Right lung (tissue), 2 donors: ENCODE measurements at regions not wholly inside any gene's neighbourhood (a gene's known extent, or its start where the extent isn't known, plus 50 kb on each side); places are given as distances from the start of the nearest gene placed in this dataset.

Source experiments
- DNase-seq, 2 donors: peaks; one replicate each; pipeline ENCODE4 v3.0.0-alpha.2; 2013

GRCh38 chr15:61530769-61531168 is 301.7 kb upstream of the RORA start:
- no peak for DNase-seq

DNA sequence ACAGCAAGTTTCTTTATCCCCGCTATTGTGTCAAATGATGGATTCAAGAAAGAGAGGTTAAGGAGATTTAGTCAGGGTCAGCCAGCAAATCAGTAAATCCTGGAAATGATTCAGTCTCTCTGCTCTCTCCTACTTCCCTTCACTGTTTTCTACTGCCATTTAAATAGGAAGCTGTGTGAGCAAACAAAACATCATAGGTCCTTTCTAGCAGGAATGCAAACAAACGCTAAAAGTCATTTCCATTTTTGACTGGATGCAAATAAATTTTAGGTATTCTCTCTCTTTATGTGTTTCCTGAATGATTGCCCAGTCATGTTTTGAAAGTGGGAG is 299.4 kb upstream of the RORA start:
- peak; percentile 55 to 70 for DNase-seq

GRCh38 chr15:61527836-61528580 is 298.9 kb upstream of the RORA start:
- no peak for DNase-seq

DNA sequence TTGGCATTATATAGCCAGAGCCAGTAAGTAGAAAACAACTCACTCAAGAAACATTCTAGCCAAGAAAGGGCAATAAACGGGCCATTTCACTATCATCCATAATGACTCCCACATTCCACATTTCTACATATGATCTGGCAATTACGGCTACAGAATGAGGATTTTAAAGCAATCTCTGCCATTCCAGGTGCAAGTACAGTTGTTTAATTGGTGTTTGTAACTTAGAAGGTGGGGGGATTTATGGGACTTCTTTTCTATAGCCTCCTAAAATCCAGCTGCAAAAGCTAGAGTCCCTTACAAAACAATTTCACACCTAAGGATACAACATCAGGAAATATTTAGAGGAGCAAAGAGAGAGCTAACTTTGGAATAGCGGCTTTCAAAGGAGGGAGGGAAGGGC is 295.4 kb upstream of the RORA start:
- DNase-seq, result no peak

GRCh38 chr15:61524086-61524485 is 295.0 kb upstream of the RORA start:
- no peak for DNase-seq

GRCh38 chr15:61522411-61522810 is 293.3 kb upstream of the RORA start:
- no peak for DNase-seq

DNA sequence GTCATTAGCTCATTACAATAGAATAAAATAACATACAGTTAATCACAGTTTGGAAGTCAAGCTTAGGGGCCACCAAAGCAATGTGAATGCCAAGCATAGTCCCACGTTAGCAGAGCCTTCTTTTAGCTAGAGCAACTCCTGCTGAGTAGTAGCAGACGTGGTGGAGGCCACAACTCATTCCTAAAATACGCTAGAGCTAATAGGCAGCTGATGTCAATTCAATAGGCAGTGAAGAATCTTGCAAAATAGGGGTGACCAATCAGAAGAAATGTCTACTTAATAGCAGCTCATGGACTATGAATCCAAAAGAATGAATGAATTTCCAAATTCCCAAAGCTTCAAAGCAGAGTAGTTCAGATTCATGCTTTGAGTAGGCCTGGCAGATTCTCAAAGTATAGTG is 292.9 kb upstream of the RORA start:
- DNase-seq, result no peak

GRCh38 chr15:61519296-61519695 is 290.2 kb upstream of the RORA start:
- no peak for DNase-seq

DNA sequence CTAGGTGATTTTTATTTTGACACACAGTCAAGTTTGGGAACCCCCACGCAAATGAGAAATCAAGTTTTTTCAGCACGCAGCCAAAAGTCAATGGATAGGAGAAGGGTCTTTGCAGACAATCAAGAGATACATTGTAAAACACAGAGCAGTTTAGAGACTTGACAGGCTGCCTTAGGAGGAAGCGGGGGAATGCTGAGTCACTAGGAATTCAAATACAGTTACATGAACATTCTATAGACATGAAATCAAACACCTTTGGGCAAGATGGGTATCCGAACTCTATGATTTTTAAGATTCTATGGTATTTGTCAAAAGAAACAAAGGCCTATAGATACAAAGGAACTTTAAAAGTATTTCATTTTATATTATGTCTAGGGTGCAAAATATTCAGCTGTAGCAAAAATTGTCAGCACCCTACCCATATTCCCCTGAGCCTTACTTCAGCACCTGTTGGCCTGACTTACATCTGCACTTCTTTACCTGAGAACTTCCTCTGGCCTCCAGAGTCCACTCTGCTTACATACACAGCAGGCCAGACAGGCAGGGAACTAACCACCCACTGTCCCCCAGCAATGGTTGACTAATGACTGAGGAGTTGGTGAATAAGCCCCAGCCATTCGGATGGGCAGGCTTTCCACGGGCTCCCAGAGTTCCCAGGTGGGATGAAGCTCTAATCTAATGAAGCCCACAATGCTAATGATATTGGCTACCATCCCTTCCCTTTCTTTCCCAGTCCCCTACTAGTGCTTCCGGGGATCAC is 289.3 kb upstream of the RORA start:
- DNase-seq, result no peak

- DNase-seq, result no peak
Observed at GRCh38 chr15:61517776-61518175, 288.7 kb upstream of the RORA start.

DNA sequence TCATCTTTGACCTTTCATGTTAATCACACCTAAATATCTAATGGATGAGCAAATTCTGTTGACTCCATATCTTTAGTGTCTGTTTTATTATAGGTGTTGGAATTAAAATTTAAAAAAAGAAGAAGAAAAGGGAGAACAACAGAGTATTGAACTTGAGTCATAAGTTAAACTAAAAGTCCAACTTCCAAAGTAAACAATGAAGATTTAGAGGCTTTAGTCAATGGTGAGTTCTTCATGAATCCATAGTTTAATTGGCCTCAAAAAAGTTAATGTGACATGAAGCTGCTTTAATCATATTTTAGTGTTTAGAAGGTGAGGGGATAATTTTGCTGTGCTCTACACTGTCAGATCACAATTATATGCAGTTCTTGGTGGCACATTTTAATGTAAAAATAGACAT is 288.2 kb upstream of the RORA start:
- DNase-seq, result no peak

- DNase-seq, result no peak
Observed at GRCh38 chr15:61511756-61512155, 282.7 kb upstream of the RORA start.

DNA sequence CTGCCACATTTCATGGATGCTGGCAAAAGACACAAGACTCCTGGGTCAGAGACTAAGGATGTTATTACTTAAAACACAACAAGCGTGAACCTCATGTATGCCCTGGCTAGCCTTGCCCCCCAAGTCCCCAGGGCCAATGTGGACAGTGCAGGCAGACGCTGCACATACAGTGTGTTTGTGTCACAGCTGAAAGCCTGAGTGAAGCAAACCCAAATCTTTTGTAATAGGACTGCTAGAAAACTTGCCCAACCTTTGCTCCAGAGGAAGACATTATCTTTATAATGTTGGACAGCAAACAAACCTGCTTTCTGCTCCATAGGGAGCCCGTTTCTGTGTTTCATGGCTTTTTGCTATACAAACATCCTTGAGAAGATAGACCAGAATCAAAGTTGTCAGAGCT is 282.0 kb upstream of the RORA start:
- DNase-seq, result no peak

GRCh38 chr15:61509327-61509840 is 280.3 kb upstream of the RORA start:
- DNase-seq, result no peak

DNA sequence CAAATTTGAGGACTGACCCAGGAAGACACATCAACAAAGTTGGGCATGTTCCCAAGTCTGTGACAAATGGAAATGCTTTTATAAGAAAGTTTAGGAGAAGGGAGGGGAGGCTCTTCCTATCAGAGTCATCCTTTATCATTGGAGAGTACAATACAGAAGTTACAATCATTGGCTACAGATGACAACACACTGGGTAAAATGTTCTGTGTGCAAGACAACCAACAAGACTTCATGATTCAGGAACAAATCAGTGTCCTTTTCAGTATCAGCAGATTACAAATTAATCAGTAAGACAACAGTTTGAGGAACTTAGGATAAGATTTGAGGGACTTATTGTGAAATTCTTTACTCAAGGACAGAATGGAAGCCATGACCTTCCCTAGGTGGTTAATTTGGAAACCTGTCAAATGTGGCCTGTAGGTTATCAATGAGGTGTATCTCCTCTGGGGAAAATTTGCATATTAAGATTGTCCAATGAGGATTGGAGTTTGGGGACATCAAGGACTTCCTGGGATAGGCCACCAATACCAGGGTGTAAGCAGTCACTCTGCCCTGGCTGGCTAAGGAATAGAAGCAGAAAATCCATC is 274.4 kb upstream of the RORA start:
- DNase-seq, result no peak

DNA sequence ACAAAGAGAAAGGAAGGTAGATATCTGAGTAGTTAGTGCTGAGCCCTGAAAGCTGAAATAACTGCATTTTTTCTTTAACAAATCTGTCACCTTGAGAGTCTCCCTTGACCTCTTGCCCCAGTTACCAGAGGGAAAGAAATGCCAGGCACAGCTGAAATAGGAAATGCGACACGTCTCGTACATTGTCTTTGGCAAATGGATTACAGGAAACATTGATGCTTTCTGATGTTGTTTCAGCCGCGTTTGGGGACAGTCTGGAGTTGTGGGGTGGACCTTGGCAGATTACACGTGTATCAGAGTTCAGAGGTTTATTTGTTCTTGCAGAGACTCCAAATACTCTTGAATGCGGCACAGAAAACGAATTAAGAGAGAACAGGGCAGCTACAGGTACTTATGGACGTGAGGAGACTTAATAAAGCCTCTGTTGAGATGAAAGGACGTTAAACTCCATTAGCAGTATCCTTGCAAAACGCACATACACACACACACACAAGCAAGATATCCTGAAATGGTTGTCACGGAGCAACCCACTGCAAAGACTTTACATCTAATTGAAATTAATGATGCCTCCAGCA is 272.8 kb upstream of the RORA start:
- no peak for DNase-seq

- DNase-seq, result no peak
Observed at GRCh38 chr15:61500951-61501620, 272.0 kb upstream of the RORA start.

DNA sequence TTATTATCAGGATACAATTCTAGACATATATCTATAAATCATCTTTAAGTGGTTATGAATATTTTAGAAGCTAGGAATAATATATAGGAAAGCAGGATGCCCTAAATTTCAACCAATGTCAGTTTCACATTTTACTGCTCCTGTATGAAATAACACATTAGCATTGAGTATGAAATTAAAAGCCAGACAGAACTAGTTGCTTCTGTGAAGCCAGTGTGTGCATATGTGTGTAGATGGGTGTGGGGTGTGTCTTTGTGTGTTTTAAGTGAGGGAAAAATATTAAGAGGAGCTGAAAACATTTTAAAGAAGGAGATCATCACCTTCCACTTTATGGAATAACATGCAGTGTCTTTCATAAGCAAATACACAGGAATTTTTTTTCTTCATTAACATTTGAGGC is 271.4 kb upstream of the RORA start:
- no peak for DNase-seq

- no peak for DNase-seq
Observed at GRCh38 chr15:61499376-61499775, 270.3 kb upstream of the RORA start.

- no peak for DNase-seq
Observed at GRCh38 chr15:61489571-61489970, 260.5 kb upstream of the RORA start.

GRCh38 chr15:61483599-61483998 is 254.5 kb upstream of the RORA start:
- no peak for DNase-seq

DNA sequence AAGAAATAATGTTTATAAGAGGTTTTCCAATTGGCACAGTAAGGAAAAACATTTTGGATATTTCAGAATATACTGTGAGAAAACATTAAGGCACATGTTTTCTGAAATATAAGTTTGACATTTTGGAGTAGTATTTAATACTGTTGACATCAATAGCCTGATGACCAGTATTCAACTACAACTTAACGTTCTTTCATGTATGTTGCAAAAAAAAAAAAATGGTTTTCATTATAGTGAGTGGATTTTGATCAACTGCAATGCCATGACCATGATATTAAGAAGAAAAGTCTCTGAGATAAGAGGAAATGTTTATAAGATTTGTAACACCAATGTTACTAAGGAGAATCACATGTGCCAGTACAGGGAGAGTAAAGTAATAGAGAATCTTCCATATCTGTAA is 252.8 kb upstream of the RORA start:
- peak in 1 of 2 donors; percentile 39 for DNase-seq
